Neural cell (in vitro differentiated cells): ENCODE measurements at regions not wholly inside any gene's neighbourhood (a gene's known extent, or its start where the extent isn't known, plus 50 kb on each side); places are given as distances from the start of the nearest gene placed in this dataset.

Experiments used
- H2AFZ ChIP-seq: fragments of 200-600, 300-800 bp; sonication (generic), shearing (Covaris generic); 2 replicates; pipeline ENCODE4 v1.6.0; 2014; ENCODE audit warnings: low read depth, mild to moderate bottlenecking, antibody characterized with exemption, low read length, moderate library complexity
- H3F3A ChIP-seq: fragments of 200-600 bp; shearing (Covaris generic); 2 replicates; pipeline ENCODE4 v1.6.1; 2016; ENCODE audit warnings: mild to moderate bottlenecking, moderate library complexity, mixed read lengths, antibody characterized with exemption, low read length; ENCODE audit not compliant: insufficient read depth, poor library complexity, severe bottlenecking
- H3K27ac ChIP-seq: fragments of 200-600, 300-800 bp; sonication (generic), shearing (Covaris generic); 2 replicates; pipeline ENCODE4 v1.5.1; 2014; ENCODE audit warnings: mild to moderate bottlenecking, low read length, moderate library complexity
- H3K27me3 ChIP-seq: fragments of 300-800, 200-600 bp; sonication (generic), shearing (Covaris generic); 2 replicates; pipeline ENCODE4 v1.6.0; 2014; ENCODE audit warnings: mild to moderate bottlenecking, low read depth, low read length, moderate library complexity; ENCODE audit not compliant: insufficient read depth
- H3K36me3 ChIP-seq: fragments of 300-800, 200-600 bp; sonication (generic), shearing (Covaris generic); 2 replicates; pipeline ENCODE4 v1.5.1; 2014; ENCODE audit warnings: mild to moderate bottlenecking, antibody characterized with exemption, low read length, moderate library complexity; ENCODE audit not compliant: insufficient read depth
- H3K4me2 ChIP-seq: fragments of 300-800, 200-600 bp; sonication (generic), shearing (Covaris generic); 2 replicates; pipeline ENCODE4 v1.6.0; 2014; ENCODE audit warnings: mild to moderate bottlenecking, low read length
- H3K4me3 ChIP-seq: fragments of 300-800, 200-600 bp; sonication (generic), shearing (Covaris generic); 2 replicates; pipeline ENCODE4 v1.5.1; 2014; ENCODE audit warnings: mild to moderate bottlenecking, low read length, moderate library complexity
- H3K79me2 ChIP-seq: fragments of 200-600 bp; shearing (Covaris generic); replicated peaks from 2 replicates; pipeline ENCODE4 v1.6.0; 2014; ENCODE audit warnings: mild to moderate bottlenecking, low read length, moderate library complexity; ENCODE audit not compliant: insufficient read depth
- H3K9ac ChIP-seq: fragments of 300-800, 200-600 bp; sonication (generic), shearing (Covaris generic); 2 replicates; pipeline ENCODE4 v1.6.1; 2016; ENCODE audit warnings: mild to moderate bottlenecking, low read length, mixed read lengths
- H3K9me2 ChIP-seq: fragments of 200-600 bp; shearing (Covaris generic); 2 replicates; pipeline ENCODE4 v1.6.1; 2016; ENCODE audit warnings: mild to moderate bottlenecking, low read length, mixed read lengths; ENCODE audit not compliant: insufficient read depth
- H3K9me3 ChIP-seq: fragments of 200-600, 300-800 bp; sonication (generic), shearing (Covaris generic); 2 replicates; pipeline ENCODE4 v1.6.1; 2016; ENCODE audit warnings: mild to moderate bottlenecking, mixed run types, low read length, moderate library complexity, mixed read lengths
- H4K20me1 ChIP-seq: fragments of 200-600 bp; shearing (Covaris generic); 2 replicates; pipeline ENCODE4 v1.6.1; 2016; ENCODE audit warnings: mild to moderate bottlenecking, mixed run types; ENCODE audit not compliant: insufficient read depth
- EP300 ChIP-seq: fragments of 450-650 bp; conservative IDR thresholded peaks from 2 replicates; pipeline ENCODE4 v1.6.1; 2014; ENCODE audit warnings: antibody characterized with exemption, mild to moderate bottlenecking, moderate library complexity; ENCODE audit not compliant: poor library complexity, severe bottlenecking
- EZH2 ChIP-seq: fragments of 200-600, 300-800 bp; shearing (Covaris generic), sonication (generic); IDR thresholded peaks from 2 replicates; pipeline ENCODE4 v1.6.1; 2014; ENCODE audit warnings: antibody characterized with exemption, low read length, borderline replicate concordance, mild to moderate bottlenecking; ENCODE audit not compliant: insufficient read depth, poor library complexity, severe bottlenecking
- POLR2AphosphoS5 ChIP-seq: IDR thresholded peaks from 2 replicates; pipeline ENCODE4 v1.6.1; 2012
- SMC3 ChIP-seq: fragments of 450-650 bp; conservative IDR thresholded peaks from 2 replicates; pipeline ENCODE4 v1.6.1; 2014; ENCODE audit warnings: antibody characterized with exemption, mild to moderate bottlenecking, moderate library complexity; ENCODE audit not compliant: poor library complexity
- TF ChIP-seq, protein P1 (sequence below): fragments of 450-650 bp; IDR thresholded peaks from 2 replicates; pipeline ENCODE4 v1.5.1; 2014; ENCODE audit warnings: antibody characterized with exemption, mild to moderate bottlenecking, moderate library complexity; ENCODE audit not compliant: poor library complexity, severe bottlenecking
- TF ChIP-seq, protein P2 (sequence below): IDR thresholded peaks from 2 replicates; pipeline ENCODE4 v1.6.1; 2012; ENCODE audit warnings: borderline replicate concordance

DNA sequence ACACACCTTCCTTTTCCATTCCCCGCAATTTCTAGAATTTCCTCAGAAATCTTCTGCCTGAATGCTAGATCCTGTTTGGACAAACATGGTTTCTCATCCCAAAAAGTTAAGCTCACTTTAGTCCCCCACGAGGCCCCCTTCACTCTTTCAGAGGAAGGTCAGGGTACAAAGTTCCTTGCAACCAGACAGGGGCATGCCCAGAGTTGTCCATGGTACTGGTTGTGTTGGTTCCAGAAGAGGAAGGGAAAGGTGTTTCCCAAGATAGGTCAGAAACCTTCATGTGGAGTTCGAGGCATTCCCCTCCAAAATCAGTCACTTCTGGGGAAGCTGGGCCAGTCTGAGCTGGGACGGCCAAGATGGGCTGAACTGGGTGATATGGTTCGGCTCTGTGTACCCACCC is 167.6 kb upstream of the MAFB start:
- no peaks in the 10 kb centered on the region for H3K79me2 ChIP-seq
- H3F3A ChIP-seq: no peaks in the 10 kb centered on the region
- no peaks in the 10 kb centered on the region for H3K9me3 ChIP-seq
- no peak overlapping the region for H3K9ac ChIP-seq
- no peak overlapping the region for H3K4me2 ChIP-seq
- no peak overlapping the region for H3K27ac ChIP-seq
- no peaks in the 10 kb centered on the region for H4K20me1 ChIP-seq
- H3K36me3 ChIP-seq: no peaks in the 10 kb centered on the region
- no peaks in the 10 kb centered on the region for H3K27me3 ChIP-seq
- H3K4me3 ChIP-seq: no peak overlapping the region
- no peak overlapping the region for H2AFZ ChIP-seq
- no peaks in the 10 kb centered on the region for H3K9me2 ChIP-seq
- TF ChIP-seq POLR2AphosphoS5: no peak
- TF ChIP-seq SMC3: no peak
- TF ChIP-seq EP300: no peak
- TF ChIP-seq, protein P1, sequence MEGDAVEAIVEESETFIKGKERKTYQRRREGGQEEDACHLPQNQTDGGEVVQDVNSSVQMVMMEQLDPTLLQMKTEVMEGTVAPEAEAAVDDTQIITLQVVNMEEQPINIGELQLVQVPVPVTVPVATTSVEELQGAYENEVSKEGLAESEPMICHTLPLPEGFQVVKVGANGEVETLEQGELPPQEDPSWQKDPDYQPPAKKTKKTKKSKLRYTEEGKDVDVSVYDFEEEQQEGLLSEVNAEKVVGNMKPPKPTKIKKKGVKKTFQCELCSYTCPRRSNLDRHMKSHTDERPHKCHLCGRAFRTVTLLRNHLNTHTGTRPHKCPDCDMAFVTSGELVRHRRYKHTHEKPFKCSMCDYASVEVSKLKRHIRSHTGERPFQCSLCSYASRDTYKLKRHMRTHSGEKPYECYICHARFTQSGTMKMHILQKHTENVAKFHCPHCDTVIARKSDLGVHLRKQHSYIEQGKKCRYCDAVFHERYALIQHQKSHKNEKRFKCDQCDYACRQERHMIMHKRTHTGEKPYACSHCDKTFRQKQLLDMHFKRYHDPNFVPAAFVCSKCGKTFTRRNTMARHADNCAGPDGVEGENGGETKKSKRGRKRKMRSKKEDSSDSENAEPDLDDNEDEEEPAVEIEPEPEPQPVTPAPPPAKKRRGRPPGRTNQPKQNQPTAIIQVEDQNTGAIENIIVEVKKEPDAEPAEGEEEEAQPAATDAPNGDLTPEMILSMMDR: no peak
- TF ChIP-seq, protein P2, sequence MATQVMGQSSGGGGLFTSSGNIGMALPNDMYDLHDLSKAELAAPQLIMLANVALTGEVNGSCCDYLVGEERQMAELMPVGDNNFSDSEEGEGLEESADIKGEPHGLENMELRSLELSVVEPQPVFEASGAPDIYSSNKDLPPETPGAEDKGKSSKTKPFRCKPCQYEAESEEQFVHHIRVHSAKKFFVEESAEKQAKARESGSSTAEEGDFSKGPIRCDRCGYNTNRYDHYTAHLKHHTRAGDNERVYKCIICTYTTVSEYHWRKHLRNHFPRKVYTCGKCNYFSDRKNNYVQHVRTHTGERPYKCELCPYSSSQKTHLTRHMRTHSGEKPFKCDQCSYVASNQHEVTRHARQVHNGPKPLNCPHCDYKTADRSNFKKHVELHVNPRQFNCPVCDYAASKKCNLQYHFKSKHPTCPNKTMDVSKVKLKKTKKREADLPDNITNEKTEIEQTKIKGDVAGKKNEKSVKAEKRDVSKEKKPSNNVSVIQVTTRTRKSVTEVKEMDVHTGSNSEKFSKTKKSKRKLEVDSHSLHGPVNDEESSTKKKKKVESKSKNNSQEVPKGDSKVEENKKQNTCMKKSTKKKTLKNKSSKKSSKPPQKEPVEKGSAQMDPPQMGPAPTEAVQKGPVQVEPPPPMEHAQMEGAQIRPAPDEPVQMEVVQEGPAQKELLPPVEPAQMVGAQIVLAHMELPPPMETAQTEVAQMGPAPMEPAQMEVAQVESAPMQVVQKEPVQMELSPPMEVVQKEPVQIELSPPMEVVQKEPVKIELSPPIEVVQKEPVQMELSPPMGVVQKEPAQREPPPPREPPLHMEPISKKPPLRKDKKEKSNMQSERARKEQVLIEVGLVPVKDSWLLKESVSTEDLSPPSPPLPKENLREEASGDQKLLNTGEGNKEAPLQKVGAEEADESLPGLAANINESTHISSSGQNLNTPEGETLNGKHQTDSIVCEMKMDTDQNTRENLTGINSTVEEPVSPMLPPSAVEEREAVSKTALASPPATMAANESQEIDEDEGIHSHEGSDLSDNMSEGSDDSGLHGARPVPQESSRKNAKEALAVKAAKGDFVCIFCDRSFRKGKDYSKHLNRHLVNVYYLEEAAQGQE: no peak
- TF ChIP-seq EZH2: no peak

DNA sequence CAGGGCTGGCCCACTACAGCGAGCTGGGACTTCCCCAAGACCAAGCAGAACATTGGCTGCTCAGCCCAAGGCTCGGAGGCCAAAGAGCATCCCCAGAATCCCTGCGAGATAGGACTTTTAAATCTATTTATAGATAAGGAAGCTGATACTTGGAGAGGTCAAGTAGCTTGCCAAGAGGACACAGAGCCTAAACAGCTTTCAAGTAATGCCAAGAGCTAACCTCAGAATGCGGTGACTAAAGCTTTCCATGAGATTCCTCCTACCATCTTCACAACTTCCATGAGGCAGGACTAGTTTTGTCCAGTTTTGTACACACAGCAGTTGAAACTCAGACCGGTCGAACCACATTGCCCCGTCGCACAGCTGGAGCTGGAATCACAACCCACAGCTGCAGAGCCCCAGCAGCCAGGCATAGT is 168.1 kb upstream of the TOP1 start:
- Histone ChIP-seq H3K36me3 (no peaks in the 10 kb centered on the region), H3K4me3 (no peak overlapping the region)

More for the DNA sequence above, 168.1 kb upstream of the TOP1 start:
- Histone ChIP-seq H3K79me2 (no peaks in the 10 kb centered on the region), H4K20me1 (no peaks in the 10 kb centered on the region), H3K9me3 (no peaks in the 10 kb centered on the region), H3K9ac (no peak overlapping the region), H2AFZ (no peak overlapping the region), H3K4me2 (no peak overlapping the region), H3K9me2 (no peaks in the 10 kb centered on the region), H3F3A (no peaks in the 10 kb centered on the region), H3K27ac (no peak overlapping the region), H3K27me3 (no peaks in the 10 kb centered on the region)
- TF ChIP-seq, protein P2: no peak
- TF ChIP-seq, protein P1: no peak
- TF ChIP-seq EP300: no peak
